Neuronal stem cell (in vitro differentiated cells): ENCODE measurements at regions not wholly inside any gene's neighbourhood (a gene's known extent, or its start where the extent isn't known, plus 50 kb on each side); places are given as distances from the start of the nearest gene placed in this dataset.

Source experiments
- DNase-seq: peaks from one replicate; pipeline ENCODE4 v3.0.0-alpha.2; 2013; ENCODE audit warnings: low spot score
- H2AFZ ChIP-seq: one replicate; pipeline ENCODE4 v1.6.1; 2013; ENCODE audit warnings: mild to moderate bottlenecking, low read length, inconsistent platforms
- H2AK5ac ChIP-seq: 2 replicates; pipeline ENCODE4 v1.6.1; 2013; ENCODE audit warnings: low read depth, mild to moderate bottlenecking, inconsistent platforms, low read length, moderate library complexity, mixed read lengths
- H2BK120ac ChIP-seq: 2 replicates; pipeline ENCODE4 v1.6.1; 2013; ENCODE audit warnings: low read depth, mild to moderate bottlenecking, inconsistent platforms, low read length, moderate library complexity, mixed read lengths
- H2BK12ac ChIP-seq: one replicate; pipeline ENCODE4 v1.6.1; 2013; ENCODE audit warnings: low read length, inconsistent platforms
- H2BK15ac ChIP-seq: 2 replicates; pipeline ENCODE4 v1.6.1; 2013; ENCODE audit warnings: mild to moderate bottlenecking, low read length, inconsistent platforms, mixed read lengths
- H2BK5ac ChIP-seq: one replicate; pipeline ENCODE4 v1.6.1; 2013; ENCODE audit warnings: inconsistent platforms, mild to moderate bottlenecking, low read length, moderate library complexity
- H3K14ac ChIP-seq: one replicate; pipeline ENCODE4 v1.6.1; 2013; ENCODE audit warnings: low read length, inconsistent platforms
- H3K18ac ChIP-seq: 2 replicates; pipeline ENCODE4 v1.6.1; 2013; ENCODE audit warnings: low read length, inconsistent platforms
- H3K23ac ChIP-seq: 2 replicates; pipeline ENCODE4 v1.6.1; 2013; ENCODE audit warnings: low read depth, mild to moderate bottlenecking, mixed read lengths, low read length, inconsistent platforms; ENCODE audit not compliant: poor library complexity
- H3K27ac ChIP-seq: replicated peaks from 3 replicates; pipeline ENCODE4 v1.5.1; 2013; ENCODE audit warnings: low read length, inconsistent platforms
- H3K27me3 ChIP-seq, 3 experiments: 2 replicates each; pipeline ENCODE4 v1.6.1; 2013; ENCODE audit warnings: low read length in 3 of 3, mild to moderate bottlenecking in 2 of 3, inconsistent platforms in 1 of 3, low read depth in 1 of 3, mixed read lengths in 1 of 3, moderate library complexity in 1 of 3; ENCODE audit not compliant: control insufficient read depth in 3 of 3, insufficient read depth in 3 of 3
- H3K36me3 ChIP-seq, 2 donors: replicated peaks in 1 of 2; 2 replicates each; pipeline ENCODE4 v1.6.1; 2013; ENCODE audit warnings: low read length in 2 of 2; ENCODE audit not compliant: control insufficient read depth in 2 of 2, insufficient read depth in 2 of 2
- H3K4ac ChIP-seq: 2 replicates; pipeline ENCODE4 v1.6.1; 2013; ENCODE audit warnings: inconsistent platforms, mild to moderate bottlenecking, low read length, moderate library complexity
- H3K4me1 ChIP-seq, 2 donors: 1 replicate in 1 of 2; 2 replicates in 1 of 2; pipeline ENCODE4 v1.6.1; 2013; ENCODE audit warnings: low read length in 2 of 2, low read depth in 1 of 2; ENCODE audit not compliant: control insufficient read depth in 2 of 2, insufficient read depth in 1 of 2
- H3K4me2 ChIP-seq: one replicate; pipeline ENCODE4 v1.6.1; 2013; ENCODE audit warnings: mild to moderate bottlenecking, low read length, inconsistent platforms; ENCODE audit not compliant: insufficient read depth, poor library complexity, severe bottlenecking
- H3K4me3 ChIP-seq, 2 donors: 2 replicates each; pipeline ENCODE4 v1.5.1; 2013; ENCODE audit warnings: low read length in 2 of 2, mild to moderate bottlenecking in 2 of 2, inconsistent platforms in 1 of 2, moderate library complexity in 1 of 2
- H3K79me1 ChIP-seq: one replicate; pipeline ENCODE4 v1.6.1; 2013; ENCODE audit warnings: low read depth, mild to moderate bottlenecking, inconsistent platforms, low read length, moderate library complexity
- H3K9ac ChIP-seq: one replicate; pipeline ENCODE4 v1.6.1; 2013; ENCODE audit warnings: mild to moderate bottlenecking, low read depth, low read length, inconsistent platforms; ENCODE audit not compliant: poor library complexity
- H3K9me3 ChIP-seq, 2 donors: replicated peaks in 1 of 2; 2 replicates each; pipeline versions ENCODE3 to v1.6.1; 2013; ENCODE audit warnings: low read length in 2 of 2, mild to moderate bottlenecking in 2 of 2, inconsistent platforms in 1 of 2, low read depth in 1 of 2, mixed read lengths in 1 of 2, moderate library complexity in 1 of 2; ENCODE audit not compliant: control insufficient read depth in 2 of 2, insufficient read depth in 1 of 2
- H4K8ac ChIP-seq: one replicate; pipeline ENCODE4 v1.6.1; 2013; ENCODE audit warnings: low read depth, mild to moderate bottlenecking, inconsistent platforms, low read length, moderate library complexity
- H4K91ac ChIP-seq: one replicate; pipeline ENCODE4 v1.6.1; 2013; ENCODE audit warnings: low read length, low read depth, mild to moderate bottlenecking, inconsistent platforms; ENCODE audit not compliant: poor library complexity
- WGBS, 2 donors: extraction: QIAGEN DNeasy Blood & Tissue Kit; methylation state at CpG; one replicate each; pipeline ENCODE4 v1.1.7; 2013; ENCODE audit warnings: missing lambda C conversion rate in 2 of 2, mixed read lengths in 1 of 2; ENCODE audit not compliant: insufficient read length in 2 of 2, insufficient replicate concordance in 1 of 2; ENCODE audit errors: extremely low coverage in 2 of 2; 5-methylcytosine and 5-hydroxymethylcytosine counted together

- WGBS, 2 donors: no CpG with 5 or more reads among the region's 1 CpG
- no peak overlapping the region for H2AK5ac ChIP-seq
- no peak overlapping the region for H4K8ac ChIP-seq
These were observed 357.0 kb downstream of the FBXO15 start for GRCh38 chr18:73790587-73790986.

GRCh38 chr18:73787316-73787715 lies 360.3 kb downstream of the FBXO15 start:
- no peak overlapping the region for H4K91ac ChIP-seq
- H2BK120ac ChIP-seq: no peak overlapping the region
- no peak overlapping the region for H3K4ac ChIP-seq
- H3K23ac ChIP-seq: no peak overlapping the region
- H3K9me3 ChIP-seq: peaks cover 0 to 2% of the 10 kb centered on the region in 2 donors
- no peak overlapping the region for H3K9ac ChIP-seq
- H2BK12ac ChIP-seq: no peak overlapping the region
- WGBS, 2 donors: no CpG with 5 or more reads among the region's 5 CpGs
- H3K79me1 ChIP-seq: no peaks in the 10 kb centered on the region
- H2AFZ ChIP-seq: no peak overlapping the region
- no peak overlapping the region for H3K18ac ChIP-seq
- H4K8ac ChIP-seq: no peak overlapping the region
- H3K27ac ChIP-seq: no peak overlapping the region
- H2BK15ac ChIP-seq: no peak overlapping the region
- H3K27me3 ChIP-seq: no peaks in the 10 kb centered on the region
- no peaks in the 10 kb centered on the region for H3K4me1 ChIP-seq
- DNase-seq: no peak
- H2BK5ac ChIP-seq: no peak overlapping the region
- no peak overlapping the region for H2AK5ac ChIP-seq
- no peaks in the 10 kb centered on the region for H3K36me3 ChIP-seq
- no peak overlapping the region for H3K4me2 ChIP-seq
- no peak overlapping the region for H3K4me3 ChIP-seq
- no peak overlapping the region for H3K14ac ChIP-seq

More at GRCh38 chr18:73790587-73790986, 357.0 kb downstream of the FBXO15 start:
- no peak overlapping the region for H3K4me2 ChIP-seq
- no peak overlapping the region for H3K14ac ChIP-seq
- H3K9ac ChIP-seq: no peak overlapping the region
- no peak overlapping the region for H3K18ac ChIP-seq
- H2BK12ac ChIP-seq: no peak overlapping the region
- H3K27ac ChIP-seq: no peak overlapping the region
- no peaks in the 10 kb centered on the region for H3K36me3 ChIP-seq
- H3K27me3 ChIP-seq: no peaks in the 10 kb centered on the region
- no peak overlapping the region for H3K4ac ChIP-seq
- no peak overlapping the region for H2AFZ ChIP-seq
- H3K79me1 ChIP-seq: no peaks in the 10 kb centered on the region
- H3K4me1 ChIP-seq: peaks cover 0 to 6% of the 10 kb centered on the region in 2 donors
- H3K23ac ChIP-seq: no peak overlapping the region
- H2BK15ac ChIP-seq: no peak overlapping the region
- H3K9me3 ChIP-seq: peaks cover 0 to 2% of the 10 kb centered on the region in 2 donors
- H4K91ac ChIP-seq: no peak overlapping the region
- DNase-seq: no peak
- H3K4me3 ChIP-seq: no peak overlapping the region
- H2BK120ac ChIP-seq: no peak overlapping the region
- H2BK5ac ChIP-seq: no peak overlapping the region

- H3K4me1 ChIP-seq: no peaks in the 10 kb centered on the region
- H3K27ac ChIP-seq: no peak overlapping the region
- no CpG with 5 or more reads among the region's 1 CpG for WGBS, 2 donors
- no peak overlapping the region for H2BK15ac ChIP-seq
- H3K27me3 ChIP-seq: no peaks in the 10 kb centered on the region
- no peak overlapping the region for H3K4ac ChIP-seq
- H4K91ac ChIP-seq: no peak overlapping the region
- no peak overlapping the region for H2AFZ ChIP-seq
- peaks cover 0 to 2% of the 10 kb centered on the region in 2 donors for H3K9me3 ChIP-seq
- no peak overlapping the region for H2BK12ac ChIP-seq
- no peaks in the 10 kb centered on the region for H3K79me1 ChIP-seq
- no peak overlapping the region for H3K9ac ChIP-seq
- H3K4me3 ChIP-seq: no peak overlapping the region
- no peak overlapping the region for H2BK120ac ChIP-seq
- H3K14ac ChIP-seq: no peak overlapping the region
- H3K23ac ChIP-seq: no peak overlapping the region
- DNase-seq: no peak
- no peak overlapping the region for H3K4me2 ChIP-seq
- H2BK5ac ChIP-seq: no peak overlapping the region
- H4K8ac ChIP-seq: no peak overlapping the region
- no peaks in the 10 kb centered on the region for H3K36me3 ChIP-seq
- H2AK5ac ChIP-seq: no peak overlapping the region
- no peak overlapping the region for H3K18ac ChIP-seq
These were observed 362.3 kb downstream of the FBXO15 start for GRCh38 chr18:73785300-73785699.

GRCh38 chr18:73784853-73785252 lies 362.8 kb downstream of the FBXO15 start:
- Histone ChIP-seq H3K18ac (peak overlapping the region; percentile 42), H3K4me3 (no peak overlapping the region), H2BK12ac (no peak overlapping the region), H2BK120ac (no peak overlapping the region), H3K4me1 (no peaks in the 10 kb centered on the region), H4K8ac (no peak overlapping the region), H3K4me2 (no peak overlapping the region), H2BK15ac (no peak overlapping the region), H3K79me1 (no peaks in the 10 kb centered on the region), H2AK5ac (no peak overlapping the region), H3K9ac (no peak overlapping the region), H3K36me3 (no peaks in the 10 kb centered on the region), H3K27me3 (no peaks in the 10 kb centered on the region), H3K23ac (no peak overlapping the region), H3K14ac (no peak overlapping the region), H3K27ac (no peak overlapping the region), H2AFZ (peak overlapping the region; percentile 45), H3K4ac (no peak overlapping the region), H4K91ac (no peak overlapping the region), H3K9me3 (peaks cover 0 to 2% of the 10 kb centered on the region in 2 donors), H2BK5ac (no peak overlapping the region)
- WGBS, 2 donors: no CpG with 5 or more reads among the region's 8 CpGs
- DNase-seq: no peak
